H9 (cell line): ENCODE measurements at regions not wholly inside any gene's neighbourhood (a gene's known extent, or its start where the extent isn't known, plus 50 kb on each side); places are given as distances from the start of the nearest gene placed in this dataset.
"Not testable (repeated sequence)": the region's sequence is repeated elsewhere in the genome, so short reads cannot be mapped to it uniquely, and the experiment has no call there.

ENCODE experiments used
- DNase-seq: peaks from one replicate; pipeline ENCODE4 v3.0.0-alpha.2; 2017
- H2AFZ ChIP-seq: one replicate; pipeline ENCODE4 v1.6.1; 2013; ENCODE audit warnings: mild to moderate bottlenecking, low read length, control low read depth, moderate library complexity
- H2AK5ac ChIP-seq: 2 replicates; pipeline ENCODE4 v1.6.1; 2013; ENCODE audit warnings: low read length, control low read depth, mixed read lengths; ENCODE audit not compliant: insufficient read length
- H2BK120ac ChIP-seq: one replicate; pipeline ENCODE4 v1.6.1; 2013; ENCODE audit warnings: low read depth, mild to moderate bottlenecking, low read length, control low read depth, inconsistent platforms; ENCODE audit not compliant: poor library complexity, severe bottlenecking
- H2BK12ac ChIP-seq: 2 replicates; pipeline ENCODE4 v1.6.1; 2013; ENCODE audit warnings: low read length, control low read depth, mixed read lengths, low read depth; ENCODE audit not compliant: insufficient read length
- H2BK15ac ChIP-seq: 2 replicates; pipeline ENCODE4 v1.6.1; 2013; ENCODE audit warnings: low read depth, low read length, control low read depth
- H2BK20ac ChIP-seq: one replicate; pipeline ENCODE4 v1.6.1; 2013; ENCODE audit warnings: low read depth, mild to moderate bottlenecking, low read length, control low read depth, inconsistent platforms; ENCODE audit not compliant: poor library complexity, severe bottlenecking
- H2BK5ac ChIP-seq: 2 replicates; pipeline ENCODE4 v1.6.1; 2013; ENCODE audit warnings: low read length, control low read depth, mixed read lengths; ENCODE audit not compliant: insufficient read length
- H3K14ac ChIP-seq: 2 replicates; pipeline ENCODE4 v1.6.1; 2013; ENCODE audit warnings: low read length, control low read depth; ENCODE audit not compliant: insufficient read depth
- H3K18ac ChIP-seq: 2 replicates; pipeline ENCODE4 v1.6.1; 2013; ENCODE audit warnings: low read depth, mild to moderate bottlenecking, mixed read lengths, low read length, control low read depth; ENCODE audit not compliant: insufficient read length
- H3K23ac ChIP-seq: 2 replicates; pipeline ENCODE4 v1.6.1; 2013; ENCODE audit warnings: low read length, control low read depth, mixed read lengths, low read depth; ENCODE audit not compliant: insufficient read length
- H3K23me2 ChIP-seq: 2 replicates; pipeline ENCODE4 v1.6.1; 2013; ENCODE audit warnings: low read depth, mild to moderate bottlenecking, mixed read lengths, low read length, control low read depth; ENCODE audit not compliant: insufficient read length, poor library complexity, severe bottlenecking
- H3K27ac ChIP-seq: 2 replicates; pipeline ENCODE4 v1.5.1; 2013; ENCODE audit warnings: low read length, control low read depth, mixed read lengths, low read depth; ENCODE audit not compliant: insufficient read length
- H3K27me3 ChIP-seq: 2 replicates; pipeline ENCODE4 v1.6.1; 2013; ENCODE audit warnings: low read length, control low read depth, inconsistent platforms; ENCODE audit not compliant: insufficient read depth
- H3K4ac ChIP-seq: 2 replicates; pipeline ENCODE4 v1.6.1; 2013; ENCODE audit warnings: low read depth, mild to moderate bottlenecking, control low read depth, inconsistent platforms, low read length, moderate library complexity
- H3K4me1 ChIP-seq: 2 replicates; pipeline ENCODE4 v1.6.1; 2013; ENCODE audit warnings: low read length, control low read depth, inconsistent platforms; ENCODE audit not compliant: insufficient read depth
- H3K4me2 ChIP-seq: 2 replicates; pipeline ENCODE4 v1.6.1; 2013; ENCODE audit warnings: low read length, control low read depth, mixed read lengths; ENCODE audit not compliant: insufficient read length, insufficient read depth
- H3K56ac ChIP-seq: 2 replicates; pipeline ENCODE4 v1.6.1; 2013; ENCODE audit warnings: low read depth, mild to moderate bottlenecking, mixed read lengths, low read length, control low read depth; ENCODE audit not compliant: insufficient read length
- H3K79me1 ChIP-seq: 2 replicates; pipeline ENCODE4 v1.6.1; 2013; ENCODE audit warnings: low read depth, mild to moderate bottlenecking, moderate library complexity, low read length, control low read depth, inconsistent platforms; ENCODE audit not compliant: insufficient read depth, poor library complexity, severe bottlenecking
- H3K79me2 ChIP-seq: 2 replicates; pipeline ENCODE4 v1.6.1; 2013; ENCODE audit warnings: low read length, control low read depth, inconsistent platforms; ENCODE audit not compliant: insufficient read depth
- H3K9ac ChIP-seq: 2 replicates; pipeline ENCODE4 v1.6.1; 2013; ENCODE audit warnings: low read length, control low read depth, mixed read lengths; ENCODE audit not compliant: insufficient read length; ENCODE audit errors: extremely low read depth
- H3K9me3 ChIP-seq: one replicate; pipeline ENCODE4 v1.6.1; 2013; ENCODE audit warnings: low read depth, low read length, inconsistent platforms; ENCODE audit not compliant: control insufficient read depth
- H3T11ph ChIP-seq: one replicate; pipeline ENCODE4 v1.6.1; 2013; ENCODE audit warnings: mild to moderate bottlenecking, low read length, control low read depth, inconsistent platforms
- H4K20me1 ChIP-seq: one replicate; pipeline ENCODE4 v1.6.1; 2013; ENCODE audit not compliant: control insufficient read depth, insufficient read length, insufficient read depth
- H4K5ac ChIP-seq: 2 replicates; pipeline ENCODE4 v1.6.1; 2013; ENCODE audit warnings: low read depth, mild to moderate bottlenecking, mixed read lengths, low read length, control low read depth; ENCODE audit not compliant: insufficient read length
- H4K8ac ChIP-seq: replicated peaks from 2 replicates; pipeline ENCODE4 v1.6.1; 2013; ENCODE audit warnings: low read length, control low read depth, mixed read lengths, low read depth; ENCODE audit not compliant: insufficient read length
- H4K91ac ChIP-seq: 2 replicates; pipeline ENCODE4 v1.6.1; 2013; ENCODE audit warnings: low read depth, mild to moderate bottlenecking, moderate library complexity, mixed read lengths, low read length, control low read depth; ENCODE audit not compliant: insufficient read length
- H3K27ac Mint-ChIP-seq, 3 experiments: 2 replicates in 2 of 3; 3 replicates in 1 of 3; pipeline ENCODE4 v1.8.0; 2020 to 2021; ENCODE audit warnings: mixed read lengths in 3 of 3, mild to moderate bottlenecking in 1 of 3, moderate library complexity in 1 of 3
- H3K27me3 Mint-ChIP-seq: 2 replicates; pipeline ENCODE4 v1.8.0; 2021; ENCODE audit warnings: low read depth, mild to moderate bottlenecking, moderate library complexity, mixed read lengths
- H3K36me3 Mint-ChIP-seq, 3 experiments: 2 replicates in 2 of 3; 3 replicates in 1 of 3; pipeline ENCODE4 v1.8.0; 2020 to 2021; ENCODE audit warnings: low read depth in 3 of 3, mixed read lengths in 3 of 3; ENCODE audit not compliant: insufficient read depth in 1 of 3
- H3K4me1 Mint-ChIP-seq, 2 experiments: 2 replicates each; pipeline ENCODE4 v1.8.0; 2020; ENCODE audit warnings: mixed read lengths in 2 of 2
- H3K4me3 Mint-ChIP-seq, 2 experiments: 2 replicates in 1 of 2; 3 replicates in 1 of 2; pipeline ENCODE4 v1.8.0; 2020 to 2021; ENCODE audit warnings: mild to moderate bottlenecking in 2 of 2, mixed read lengths in 2 of 2, moderate library complexity in 1 of 2
- H3K9me3 Mint-ChIP-seq, 2 experiments: 2 replicates in 1 of 2; 3 replicates in 1 of 2; pipeline ENCODE4 v1.8.0; 2020; ENCODE audit warnings: mild to moderate bottlenecking in 2 of 2, mixed read lengths in 2 of 2, moderate library complexity in 1 of 2
- WGBS: extraction: QIAGEN DNeasy Blood & Tissue Kit; methylation state at CpG from one replicate; pipeline ENCODE4 v1.1.7; 2013; ENCODE audit warnings: missing lambda C conversion rate, low lambda C conversion rate, mixed read lengths; ENCODE audit not compliant: insufficient read length; ENCODE audit errors: extremely low coverage; 5-methylcytosine and 5-hydroxymethylcytosine counted together
- TF ChIP-seq, protein P1 (sequence below): fragments of 200-600 bp; sonication (generic); conservative IDR thresholded peaks from 3 replicates; pipeline ENCODE4 v1.8.0; 2021; ENCODE audit warnings: antibody characterized with exemption, mild to moderate bottlenecking

GRCh38 chr3:90080988-90081387 lies 973.6 kb downstream of the EPHA3 start:
- no peak overlapping the region for H4K8ac ChIP-seq
- H2BK120ac ChIP-seq, result no peak overlapping the region
- H3K14ac ChIP-seq, result no peak overlapping the region
- Mint-ChIP-seq H3K27ac (no peak overlapping the region; a peak in 1 of 7 replicates), H3K4me1 (peaks cover 10 to 27% of the 10 kb centered on the region in 2 experiments), H3K4me3 (no peak overlapping the region), H3K9me3 (no peaks in the 10 kb centered on the region), H3K36me3 (no peaks in the 10 kb centered on the region; a peak in 1 of 7 replicates), H3K27me3 (no peaks in the 10 kb centered on the region)
- no peak overlapping the region for H3K4ac ChIP-seq
- no peak overlapping the region for H3T11ph ChIP-seq
- peaks cover 10% of the 10 kb centered on the region for H3K4me1 ChIP-seq
- no peak overlapping the region for H3K23ac ChIP-seq
- no CpG with 5 or more reads among the region's 1 CpG for WGBS
- H3K27me3 ChIP-seq, result no peaks in the 10 kb centered on the region
- peak overlapping the region; percentile 37 for H3K4me2 ChIP-seq
- H3K9me3 ChIP-seq, result no peaks in the 10 kb centered on the region
- H3K18ac ChIP-seq, result no peak overlapping the region
- H2BK5ac ChIP-seq, result no peak overlapping the region
- no peak overlapping the region for H3K56ac ChIP-seq
- H3K9ac ChIP-seq, result no peak overlapping the region
- no peak overlapping the region for H2AFZ ChIP-seq
- no peak overlapping the region for H2BK12ac ChIP-seq
- H3K79me2 ChIP-seq, result no peaks in the 10 kb centered on the region
- H3K27ac ChIP-seq, result peak overlapping the region; percentile 33
- TF ChIP-seq, protein P1, sequence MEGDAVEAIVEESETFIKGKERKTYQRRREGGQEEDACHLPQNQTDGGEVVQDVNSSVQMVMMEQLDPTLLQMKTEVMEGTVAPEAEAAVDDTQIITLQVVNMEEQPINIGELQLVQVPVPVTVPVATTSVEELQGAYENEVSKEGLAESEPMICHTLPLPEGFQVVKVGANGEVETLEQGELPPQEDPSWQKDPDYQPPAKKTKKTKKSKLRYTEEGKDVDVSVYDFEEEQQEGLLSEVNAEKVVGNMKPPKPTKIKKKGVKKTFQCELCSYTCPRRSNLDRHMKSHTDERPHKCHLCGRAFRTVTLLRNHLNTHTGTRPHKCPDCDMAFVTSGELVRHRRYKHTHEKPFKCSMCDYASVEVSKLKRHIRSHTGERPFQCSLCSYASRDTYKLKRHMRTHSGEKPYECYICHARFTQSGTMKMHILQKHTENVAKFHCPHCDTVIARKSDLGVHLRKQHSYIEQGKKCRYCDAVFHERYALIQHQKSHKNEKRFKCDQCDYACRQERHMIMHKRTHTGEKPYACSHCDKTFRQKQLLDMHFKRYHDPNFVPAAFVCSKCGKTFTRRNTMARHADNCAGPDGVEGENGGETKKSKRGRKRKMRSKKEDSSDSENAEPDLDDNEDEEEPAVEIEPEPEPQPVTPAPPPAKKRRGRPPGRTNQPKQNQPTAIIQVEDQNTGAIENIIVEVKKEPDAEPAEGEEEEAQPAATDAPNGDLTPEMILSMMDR, result no peak
- no peaks in the 10 kb centered on the region for H4K20me1 ChIP-seq
- no peak overlapping the region for H2BK20ac ChIP-seq
- H4K5ac ChIP-seq, result no peak overlapping the region
- no peak for DNase-seq
- H3K79me1 ChIP-seq, result no peaks in the 10 kb centered on the region
- no peaks in the 10 kb centered on the region for H3K23me2 ChIP-seq
- H4K91ac ChIP-seq, result no peak overlapping the region
- H2AK5ac ChIP-seq, result no peak overlapping the region
- no peak overlapping the region for H2BK15ac ChIP-seq

GRCh38 chr3:90086297-90086696 lies 978.9 kb downstream of the EPHA3 start:
- not testable (repeated sequence) for H4K20me1 ChIP-seq, H3K4ac ChIP-seq, H3K27ac ChIP-seq, H3K14ac ChIP-seq, H3K4me2 ChIP-seq, H3K4me1 ChIP-seq, H3K27me3 Mint-ChIP-seq, H2BK120ac ChIP-seq, H2AFZ ChIP-seq, H3K79me1 ChIP-seq, H3K23me2 ChIP-seq, H3K9ac ChIP-seq, H2AK5ac ChIP-seq, H2BK20ac ChIP-seq, H3K9me3 Mint-ChIP-seq, H2BK15ac ChIP-seq, H2BK12ac ChIP-seq, H3K18ac ChIP-seq, H3T11ph ChIP-seq, H3K23ac ChIP-seq, H4K8ac ChIP-seq, H3K27me3 ChIP-seq, H3K27ac Mint-ChIP-seq, DNase-seq, H3K4me3 Mint-ChIP-seq, H3K79me2 ChIP-seq, H3K9me3 ChIP-seq, H3K56ac ChIP-seq, H4K91ac ChIP-seq, H3K36me3 Mint-ChIP-seq, H2BK5ac ChIP-seq, H4K5ac ChIP-seq
- peaks cover 14 to 27% of the 10 kb centered on the region in 2 experiments for H3K4me1 Mint-ChIP-seq
- 100% methylated on average over 3 of the region's 8 CpGs for WGBS
